Mesodermal cell (in vitro differentiated cells): ENCODE measurements at regions not wholly inside any gene's neighbourhood (a gene's known extent, or its start where the extent isn't known, plus 50 kb on each side); places are given as distances from the start of the nearest gene placed in this dataset.

Source experiments
- H3K27ac ChIP-seq: 2 replicates; pipeline ENCODE4 v1.7.0; 2013; ENCODE audit warnings: mild to moderate bottlenecking, low read depth, low read length, moderate library complexity; ENCODE audit not compliant: severe bottlenecking
- H3K36me3 ChIP-seq: 2 replicates; pipeline ENCODE4 v1.7.1; 2013; ENCODE audit warnings: mild to moderate bottlenecking, low read length, moderate library complexity; ENCODE audit not compliant: control insufficient read depth, insufficient read depth
- H3K4me1 ChIP-seq: one replicate; pipeline ENCODE4 v1.7.1; 2013; ENCODE audit warnings: mild to moderate bottlenecking, low read length; ENCODE audit not compliant: insufficient read depth, control insufficient read depth, poor library complexity, severe bottlenecking
- H3K4me3 ChIP-seq: 2 replicates; pipeline ENCODE4 v1.7.0; 2013; ENCODE audit warnings: low read length, control low read depth, mild to moderate bottlenecking; ENCODE audit not compliant: insufficient read depth, poor library complexity, severe bottlenecking; ENCODE audit errors: extremely low read depth
- H3K9me3 ChIP-seq: 2 replicates; pipeline ENCODE4 v1.7.1; 2013; ENCODE audit warnings: mild to moderate bottlenecking, low read length, moderate library complexity; ENCODE audit not compliant: control insufficient read depth
- WGBS, 2 experiments: methylation state at CpG; one replicate each; pipeline ENCODE4 v1.1.5; 2013; ENCODE audit warnings: missing lambda C conversion rate in 2 of 2; ENCODE audit not compliant: insufficient coverage in 2 of 2; 5-methylcytosine and 5-hydroxymethylcytosine counted together

GRCh38 chrX:25226151-25226550, 210.4 kb upstream of the ARX start:
- Histone ChIP-seq H3K36me3 (no peaks in the 10 kb centered on the region), H3K27ac (no peak overlapping the region), H3K4me3 (no peak overlapping the region), H3K9me3 (no peaks in the 10 kb centered on the region), H3K4me1 (no peaks in the 10 kb centered on the region)
- 71 to 88% methylated on average over 1 to 3 of the region's 5 CpGs for WGBS, 2 experiments

GRCh38 chrX:25219480-25219879, 203.7 kb upstream of the ARX start:
- Histone ChIP-seq H3K9me3 (no peaks in the 10 kb centered on the region), H3K27ac (no peak overlapping the region), H3K4me3 (no peak overlapping the region), H3K4me1 (no peaks in the 10 kb centered on the region), H3K36me3 (no peaks in the 10 kb centered on the region)

- Histone ChIP-seq H3K4me1 (no peaks in the 10 kb centered on the region), H3K9me3 (no peaks in the 10 kb centered on the region), H3K27ac (no peak overlapping the region), H3K36me3 (no peaks in the 10 kb centered on the region), H3K4me3 (no peak overlapping the region)
Measured at GRCh38 chrX:25213611-25214010, 197.8 kb upstream of the ARX start.

- H3K36me3 ChIP-seq, result no peaks in the 10 kb centered on the region
- no peak overlapping the region for H3K4me3 ChIP-seq
- H3K27ac ChIP-seq, result no peak overlapping the region
- no peaks in the 10 kb centered on the region for H3K9me3 ChIP-seq
- WGBS, 2 experiments, result 60 to 86% methylated on average over 1 of the region's 5 CpGs
- no peaks in the 10 kb centered on the region for H3K4me1 ChIP-seq
Measured at GRCh38 chrX:25207803-25208475, 192.2 kb upstream of the ARX start.

- Histone ChIP-seq H3K36me3 (no peaks in the 10 kb centered on the region), H3K27ac (no peak overlapping the region), H3K9me3 (no peaks in the 10 kb centered on the region), H3K4me3 (no peak overlapping the region), H3K4me1 (no peaks in the 10 kb centered on the region)
- no CpG with 5 or more reads among the region's 1 CpG for WGBS, 2 experiments
Measured at GRCh38 chrX:25206778-25207177, 191.0 kb upstream of the ARX start.

GRCh38 chrX:25204182-25204581, 188.4 kb upstream of the ARX start:
- no peak overlapping the region for H3K27ac ChIP-seq
- no peak overlapping the region for H3K4me3 ChIP-seq
- no peaks in the 10 kb centered on the region for H3K36me3 ChIP-seq
- no peaks in the 10 kb centered on the region for H3K4me1 ChIP-seq
- no peaks in the 10 kb centered on the region for H3K9me3 ChIP-seq

GRCh38 chrX:25202827-25203226, 187.1 kb upstream of the ARX start:
- no peaks in the 10 kb centered on the region for H3K36me3 ChIP-seq
- H3K4me1 ChIP-seq, result no peaks in the 10 kb centered on the region
- no peak overlapping the region for H3K27ac ChIP-seq
- WGBS, 2 experiments, result 90 to 100% methylated on average over 1 to 2 of the region's 2 CpGs
- no peak overlapping the region for H3K4me3 ChIP-seq
- H3K9me3 ChIP-seq, result no peaks in the 10 kb centered on the region

GRCh38 chrX:25198891-25199290, 183.1 kb upstream of the ARX start:
- no peaks in the 10 kb centered on the region for H3K36me3 ChIP-seq
- H3K4me1 ChIP-seq, result no peaks in the 10 kb centered on the region
- no peak overlapping the region for H3K27ac ChIP-seq
- no CpG with 5 or more reads among the region's 3 CpGs for WGBS, 2 experiments
- no peaks in the 10 kb centered on the region for H3K9me3 ChIP-seq
- no peak overlapping the region for H3K4me3 ChIP-seq

- Histone ChIP-seq H3K27ac (no peak overlapping the region), H3K4me1 (no peaks in the 10 kb centered on the region), H3K4me3 (no peak overlapping the region), H3K36me3 (no peaks in the 10 kb centered on the region), H3K9me3 (no peaks in the 10 kb centered on the region)
- no CpG with 5 or more reads among the region's 3 CpGs for WGBS, 2 experiments
Measured at GRCh38 chrX:25198253-25198652, 182.5 kb upstream of the ARX start.

GRCh38 chrX:25196221-25196620, 180.5 kb upstream of the ARX start:
- WGBS, 2 experiments, result 63 to 80% methylated on average over 1 of the region's 2 CpGs
- Histone ChIP-seq H3K4me3 (no peak overlapping the region), H3K9me3 (no peaks in the 10 kb centered on the region), H3K36me3 (no peaks in the 10 kb centered on the region), H3K27ac (no peak overlapping the region), H3K4me1 (no peaks in the 10 kb centered on the region)

GRCh38 chrX:25191403-25191802, 175.6 kb upstream of the ARX start:
- H3K4me1 ChIP-seq, result no peaks in the 10 kb centered on the region
- WGBS, 2 experiments, result 40 to 75% methylated on average over 1 to 2 of the region's 7 CpGs
- H3K9me3 ChIP-seq, result no peaks in the 10 kb centered on the region
- H3K27ac ChIP-seq, result no peak overlapping the region
- no peak overlapping the region for H3K4me3 ChIP-seq
- H3K36me3 ChIP-seq, result no peaks in the 10 kb centered on the region
